ENCODE measurements at regions not wholly inside any gene's neighbourhood (a gene's known extent, or its start where the extent isn't known, plus 50 kb on each side); places are given as distances from the start of the nearest gene placed in this dataset.

- Histone ChIP-seq H3K4me3 (ENCODE audit: low read depth in 1 of 2, low read length in 2 of 2) (no peak overlapping the region), H3K36me3 (ENCODE audit: control insufficient read depth in 1 of 2, insufficient read depth in 2 of 2, low read length in 2 of 2) (no peaks in the 10 kb centered on the region), H3K4me1 (ENCODE audit: control insufficient read depth in 1 of 2, insufficient read depth in 2 of 2, low read length in 2 of 2) (no peaks in the 10 kb centered on the region), H3K9me3 (ENCODE audit: control insufficient read depth in 1 of 2, low read length in 2 of 2) (no peaks in the 10 kb centered on the region), H3K27me3 (ENCODE audit: low read depth, low read length) (no peaks in the 10 kb centered on the region), H3K27ac (ENCODE audit: low read length) (no peak overlapping the region)
These were observed 1136.8 kb downstream of the AACS start for GRCh38 chr12:126201981-126202537.

GRCh38 chr12:126204326-126204725, 1139.1 kb downstream of the AACS start:
- Histone ChIP-seq H3K27me3 (ENCODE audit: low read depth, low read length) (no peaks in the 10 kb centered on the region), H3K4me3 (ENCODE audit: low read depth in 1 of 2, low read length in 2 of 2) (no peak overlapping the region), H3K9me3 (ENCODE audit: control insufficient read depth in 1 of 2, low read length in 2 of 2) (no peaks in the 10 kb centered on the region), H3K27ac (ENCODE audit: low read length) (no peak overlapping the region), H3K4me1 (ENCODE audit: control insufficient read depth in 1 of 2, insufficient read depth in 2 of 2, low read length in 2 of 2) (no peaks in the 10 kb centered on the region), H3K36me3 (ENCODE audit: control insufficient read depth in 1 of 2, insufficient read depth in 2 of 2, low read length in 2 of 2) (no peaks in the 10 kb centered on the region)

- no peaks in the 10 kb centered on the region for H3K27me3 ChIP-seq (ENCODE audit: low read depth, low read length)
- no peaks in the 10 kb centered on the region for H3K36me3 ChIP-seq (ENCODE audit: control insufficient read depth in 1 of 2, insufficient read depth in 2 of 2, low read length in 2 of 2)
- H3K27ac ChIP-seq (ENCODE audit: low read length) = no peak overlapping the region
- no peaks in the 10 kb centered on the region for H3K4me1 ChIP-seq (ENCODE audit: control insufficient read depth in 1 of 2, insufficient read depth in 2 of 2, low read length in 2 of 2)
- no peaks in the 10 kb centered on the region for H3K9me3 ChIP-seq (ENCODE audit: control insufficient read depth in 1 of 2, low read length in 2 of 2)
- no peak overlapping the region for H3K4me3 ChIP-seq (ENCODE audit: low read depth in 1 of 2, low read length in 2 of 2)
These were observed 1144.8 kb downstream of the AACS start for GRCh38 chr12:126210026-126210425.

- Histone ChIP-seq H3K27ac (ENCODE audit: low read length) (no peak overlapping the region), H3K4me3 (ENCODE audit: low read depth in 1 of 2, low read length in 2 of 2) (no peak overlapping the region), H3K4me1 (ENCODE audit: control insufficient read depth in 1 of 2, insufficient read depth in 2 of 2, low read length in 2 of 2) (no peaks in the 10 kb centered on the region), H3K36me3 (ENCODE audit: control insufficient read depth in 1 of 2, insufficient read depth in 2 of 2, low read length in 2 of 2) (no peaks in the 10 kb centered on the region), H3K27me3 (ENCODE audit: low read depth, low read length) (no peaks in the 10 kb centered on the region), H3K9me3 (ENCODE audit: control insufficient read depth in 1 of 2, low read length in 2 of 2) (no peaks in the 10 kb centered on the region)
These were observed 1145.2 kb downstream of the AACS start for GRCh38 chr12:126210448-126210847.

GRCh38 chr12:126212824-126213223, 1147.6 kb downstream of the AACS start:
- Histone ChIP-seq H3K27ac (ENCODE audit: low read length) (no peak overlapping the region), H3K4me1 (ENCODE audit: control insufficient read depth in 1 of 2, insufficient read depth in 2 of 2, low read length in 2 of 2) (no peaks in the 10 kb centered on the region), H3K4me3 (ENCODE audit: low read depth in 1 of 2, low read length in 2 of 2) (no peak overlapping the region), H3K9me3 (ENCODE audit: control insufficient read depth in 1 of 2, low read length in 2 of 2) (no peaks in the 10 kb centered on the region), H3K27me3 (ENCODE audit: low read depth, low read length) (no peaks in the 10 kb centered on the region), H3K36me3 (ENCODE audit: control insufficient read depth in 1 of 2, insufficient read depth in 2 of 2, low read length in 2 of 2) (no peaks in the 10 kb centered on the region)

- H3K4me3 ChIP-seq (ENCODE audit: low read depth in 1 of 2, low read length in 2 of 2) = no peak overlapping the region
- no peaks in the 10 kb centered on the region for H3K36me3 ChIP-seq (ENCODE audit: control insufficient read depth in 1 of 2, insufficient read depth in 2 of 2, low read length in 2 of 2)
- H3K9me3 ChIP-seq (ENCODE audit: control insufficient read depth in 1 of 2, low read length in 2 of 2) = no peaks in the 10 kb centered on the region
- no peak overlapping the region for H3K27ac ChIP-seq (ENCODE audit: low read length)
- no peaks in the 10 kb centered on the region for H3K4me1 ChIP-seq (ENCODE audit: control insufficient read depth in 1 of 2, insufficient read depth in 2 of 2, low read length in 2 of 2)
- no peaks in the 10 kb centered on the region for H3K27me3 ChIP-seq (ENCODE audit: low read depth, low read length)
These were observed 1153.5 kb downstream of the AACS start for GRCh38 chr12:126218697-126219096.

- Histone ChIP-seq H3K9me3 (ENCODE audit: control insufficient read depth in 1 of 2, low read length in 2 of 2) (no peaks in the 10 kb centered on the region), H3K27me3 (ENCODE audit: low read depth, low read length) (no peaks in the 10 kb centered on the region), H3K4me3 (ENCODE audit: low read depth in 1 of 2, low read length in 2 of 2) (no peak overlapping the region), H3K27ac (ENCODE audit: low read length) (no peak overlapping the region), H3K36me3 (ENCODE audit: control insufficient read depth in 1 of 2, insufficient read depth in 2 of 2, low read length in 2 of 2) (no peaks in the 10 kb centered on the region), H3K4me1 (ENCODE audit: control insufficient read depth in 1 of 2, insufficient read depth in 2 of 2, low read length in 2 of 2) (no peaks in the 10 kb centered on the region)
These were observed 1153.9 kb downstream of the AACS start for GRCh38 chr12:126219139-126219538.

GRCh38 chr12:126219654-126220279, 1154.5 kb downstream of the AACS start:
- Histone ChIP-seq H3K27ac (ENCODE audit: low read length) (no peak overlapping the region), H3K9me3 (ENCODE audit: control insufficient read depth in 1 of 2, low read length in 2 of 2) (no peaks in the 10 kb centered on the region), H3K36me3 (ENCODE audit: control insufficient read depth in 1 of 2, insufficient read depth in 2 of 2, low read length in 2 of 2) (no peaks in the 10 kb centered on the region), H3K27me3 (ENCODE audit: low read depth, low read length) (no peaks in the 10 kb centered on the region), H3K4me3 (ENCODE audit: low read depth in 1 of 2, low read length in 2 of 2) (no peak overlapping the region), H3K4me1 (ENCODE audit: control insufficient read depth in 1 of 2, insufficient read depth in 2 of 2, low read length in 2 of 2) (no peaks in the 10 kb centered on the region)

GRCh38 chr12:126224032-126224431, 1158.8 kb downstream of the AACS start:
- Histone ChIP-seq H3K4me3 (ENCODE audit: low read depth in 1 of 2, low read length in 2 of 2) (no peak overlapping the region), H3K27ac (ENCODE audit: low read length) (no peak overlapping the region), H3K4me1 (ENCODE audit: control insufficient read depth in 1 of 2, insufficient read depth in 2 of 2, low read length in 2 of 2) (no peaks in the 10 kb centered on the region), H3K9me3 (ENCODE audit: control insufficient read depth in 1 of 2, low read length in 2 of 2) (no peaks in the 10 kb centered on the region), H3K27me3 (ENCODE audit: low read depth, low read length) (no peaks in the 10 kb centered on the region), H3K36me3 (ENCODE audit: control insufficient read depth in 1 of 2, insufficient read depth in 2 of 2, low read length in 2 of 2) (no peaks in the 10 kb centered on the region)

GRCh38 chr12:126228936-126229335, 1163.7 kb downstream of the AACS start:
- no peak overlapping the region for H3K4me3 ChIP-seq (ENCODE audit: low read depth in 1 of 2, low read length in 2 of 2)
- H3K9me3 ChIP-seq (ENCODE audit: control insufficient read depth in 1 of 2, low read length in 2 of 2) = no peaks in the 10 kb centered on the region
- H3K27ac ChIP-seq (ENCODE audit: low read length) = no peak overlapping the region
- no peaks in the 10 kb centered on the region for H3K4me1 ChIP-seq (ENCODE audit: control insufficient read depth in 1 of 2, insufficient read depth in 2 of 2, low read length in 2 of 2)
- H3K27me3 ChIP-seq (ENCODE audit: low read depth, low read length) = no peaks in the 10 kb centered on the region
- H3K36me3 ChIP-seq (ENCODE audit: control insufficient read depth in 1 of 2, insufficient read depth in 2 of 2, low read length in 2 of 2) = no peaks in the 10 kb centered on the region

GRCh38 chr12:126232711-126233110, 1167.5 kb downstream of the AACS start:
- H3K27ac ChIP-seq (ENCODE audit: low read length) = no peak overlapping the region

GRCh38 chr12:126233625-126234024, 1168.4 kb downstream of the AACS start:
- H3K36me3 ChIP-seq (ENCODE audit: control insufficient read depth in 1 of 2, insufficient read depth in 2 of 2, low read length in 2 of 2) = no peaks in the 10 kb centered on the region
- H3K27me3 ChIP-seq (ENCODE audit: low read depth, low read length) = no peaks in the 10 kb centered on the region
- H3K9me3 ChIP-seq (ENCODE audit: control insufficient read depth in 1 of 2, low read length in 2 of 2) = no peaks in the 10 kb centered on the region
- H3K4me1 ChIP-seq (ENCODE audit: control insufficient read depth in 1 of 2, insufficient read depth in 2 of 2, low read length in 2 of 2) = no peaks in the 10 kb centered on the region
- no peak overlapping the region for H3K4me3 ChIP-seq (ENCODE audit: low read depth in 1 of 2, low read length in 2 of 2)
- H3K27ac ChIP-seq (ENCODE audit: low read length) = no peak overlapping the region

More at GRCh38 chr12:126232711-126233110, 1167.5 kb downstream of the AACS start:
- H3K9me3 ChIP-seq (ENCODE audit: control insufficient read depth in 1 of 2, low read length in 2 of 2) = no peaks in the 10 kb centered on the region
- H3K36me3 ChIP-seq (ENCODE audit: control insufficient read depth in 1 of 2, insufficient read depth in 2 of 2, low read length in 2 of 2) = no peaks in the 10 kb centered on the region
- H3K4me3 ChIP-seq (ENCODE audit: low read depth in 1 of 2, low read length in 2 of 2) = no peak overlapping the region
- H3K27me3 ChIP-seq (ENCODE audit: low read depth, low read length) = no peaks in the 10 kb centered on the region
- no peaks in the 10 kb centered on the region for H3K4me1 ChIP-seq (ENCODE audit: control insufficient read depth in 1 of 2, insufficient read depth in 2 of 2, low read length in 2 of 2)

Measured in muscle layer of duodenum (tissue), 2 donors.